ENCODE measurements at regions not wholly inside any gene's neighbourhood (a gene's known extent, or its start where the extent isn't known, plus 50 kb on each side); places are given as distances from the start of the nearest gene placed in this dataset.
"Not testable (repeated sequence)": the region's sequence is repeated elsewhere in the genome, so short reads cannot be mapped to it uniquely, and the experiment has no call there.

DNA sequence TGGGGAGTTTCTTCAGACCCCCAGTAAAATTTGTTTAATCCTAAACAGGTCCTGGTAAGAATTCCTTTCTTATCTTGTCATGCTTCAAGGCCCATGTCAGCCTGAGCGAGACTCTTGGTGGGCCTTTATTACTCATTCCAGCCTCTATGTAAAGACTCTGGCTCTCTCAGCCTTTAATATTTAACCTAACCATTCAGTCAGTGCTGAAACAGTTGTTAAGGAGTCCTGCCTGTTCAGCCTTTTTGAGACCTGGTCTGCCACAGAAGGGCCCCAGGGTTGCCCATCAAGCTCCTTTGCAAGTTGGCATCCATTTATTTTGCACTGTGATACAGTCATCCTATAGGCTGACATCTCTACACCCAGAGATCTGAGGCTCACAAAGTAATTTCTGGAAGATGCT, 107.7 kb upstream of the VANGL1 start:
- DNase-seq (ENCODE audit: low spot score) = no peak

DNA sequence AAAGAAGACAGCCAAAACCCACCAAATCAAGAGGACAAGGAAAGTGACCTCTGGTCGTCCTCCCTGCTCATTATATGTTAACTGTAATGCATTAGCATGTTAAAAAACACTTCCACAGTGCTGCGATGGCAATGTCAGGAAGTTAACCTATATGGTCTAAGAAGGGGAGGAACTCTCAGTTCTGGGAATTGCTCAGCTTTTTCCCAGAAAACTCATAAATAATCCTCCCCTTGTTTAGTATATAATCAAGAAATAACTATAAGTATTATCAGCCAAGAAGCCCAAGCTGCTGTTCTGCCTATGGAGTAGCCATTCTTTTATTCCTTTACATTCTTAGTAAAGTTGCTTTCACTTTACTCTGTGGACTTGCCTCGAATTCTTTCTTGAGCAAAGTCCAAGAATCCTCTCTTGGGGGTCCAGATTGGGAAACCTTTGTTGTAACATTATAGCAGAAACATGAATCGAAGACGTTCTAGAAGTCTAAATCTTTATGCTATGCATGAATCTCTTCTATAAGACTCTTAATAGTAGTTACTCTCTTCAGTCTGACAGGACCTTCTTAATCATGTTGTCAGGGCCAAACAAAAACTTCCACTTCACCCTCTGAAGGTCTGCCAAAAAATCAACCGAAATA, 110.0 kb upstream of the VANGL1 start:
- no peak for DNase-seq (ENCODE audit: low spot score)

DNA sequence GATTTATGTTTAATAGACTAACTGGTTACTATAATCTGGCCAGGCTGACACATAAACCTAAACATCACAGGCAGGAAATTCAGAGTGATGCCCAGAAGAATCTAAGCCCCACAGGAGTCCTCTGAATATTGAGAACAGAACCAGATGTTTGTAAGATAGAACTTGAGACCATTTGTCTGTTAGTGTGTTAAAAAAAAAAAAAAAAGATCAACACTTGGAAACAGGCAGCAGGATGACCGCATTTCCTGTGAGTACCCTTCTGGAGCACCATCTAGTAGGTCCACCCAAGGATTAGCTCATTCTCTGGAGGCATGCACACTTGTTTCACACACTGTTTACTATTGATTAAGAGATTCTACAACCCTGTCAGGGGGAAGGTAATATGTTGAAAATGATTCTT, 111.4 kb upstream of the VANGL1 start:
- DNase-seq (ENCODE audit: low spot score) = no peak

DNA sequence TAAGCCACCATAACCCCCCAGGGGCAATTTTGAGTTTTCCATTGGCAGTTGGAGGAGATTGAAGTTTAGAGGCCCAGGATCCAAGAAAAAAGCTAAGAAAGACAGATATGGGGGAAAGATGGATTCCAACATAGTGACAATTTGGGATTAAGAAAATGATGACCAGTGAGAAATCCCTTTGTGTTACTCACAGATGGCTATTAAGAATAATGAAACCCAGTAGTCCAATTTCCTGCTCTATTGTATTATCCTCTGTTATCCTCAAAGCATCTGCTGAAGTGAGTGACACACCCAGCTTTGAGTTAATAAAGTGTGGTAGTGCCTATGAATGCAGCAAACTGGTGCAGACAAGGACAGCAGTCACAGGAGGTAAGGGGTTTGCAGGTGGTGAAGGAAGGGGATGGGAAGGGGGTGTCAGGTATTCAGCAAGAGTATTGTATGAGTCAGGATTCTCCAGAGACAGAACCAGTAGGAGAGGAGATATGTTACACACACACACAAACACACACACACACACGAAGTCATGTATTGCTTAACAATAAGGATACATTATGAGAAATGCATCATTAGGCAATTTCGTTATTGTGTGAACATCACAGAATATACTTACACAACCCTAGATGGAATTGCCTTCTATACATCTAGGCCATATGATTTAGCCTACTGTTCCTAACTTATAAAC, 112.4 kb upstream of the VANGL1 start:
- no peak for DNase-seq (ENCODE audit: low spot score)

DNA sequence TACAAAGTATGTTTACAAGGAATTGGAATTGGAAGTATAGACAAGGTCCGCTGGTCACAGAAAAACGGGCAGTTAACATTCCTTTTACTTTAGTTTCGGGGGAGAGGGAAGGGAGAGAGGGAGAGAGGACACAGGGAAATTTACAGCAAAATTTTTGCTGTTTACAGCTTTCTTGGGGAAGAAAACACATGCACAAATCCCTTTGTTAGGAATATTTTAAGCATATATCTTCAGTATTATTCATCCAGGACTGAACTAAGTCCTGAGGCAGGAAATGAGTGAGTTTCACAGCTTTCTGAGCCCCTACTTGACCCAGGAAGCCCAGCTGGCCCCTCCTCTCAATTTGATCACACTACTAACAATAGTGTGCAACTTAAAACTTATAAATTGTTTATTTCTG, 113.4 kb upstream of the VANGL1 start:
- DNase-seq (ENCODE audit: low spot score) = not testable (repeated sequence)

DNA sequence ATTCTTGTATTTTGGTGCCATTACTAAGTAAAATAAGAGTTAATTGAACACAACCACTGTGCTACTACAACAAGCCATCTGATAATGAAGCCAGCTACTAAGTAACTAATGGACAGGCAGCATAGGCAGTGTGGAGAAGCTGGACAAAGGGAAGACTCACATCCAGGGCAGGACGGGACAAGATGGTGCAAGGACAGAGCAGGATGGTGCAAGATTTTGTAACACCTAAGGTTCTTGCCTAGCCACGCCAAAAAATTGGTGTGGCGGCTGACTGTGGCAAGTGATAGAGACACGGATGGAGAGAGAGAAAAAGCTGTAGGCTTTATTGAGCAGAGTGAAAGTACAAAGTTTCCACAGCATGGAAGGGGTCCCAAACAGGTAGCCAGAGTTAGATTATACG, 114.0 kb upstream of the VANGL1 start:
- no peak for DNase-seq (ENCODE audit: low spot score)

DNA sequence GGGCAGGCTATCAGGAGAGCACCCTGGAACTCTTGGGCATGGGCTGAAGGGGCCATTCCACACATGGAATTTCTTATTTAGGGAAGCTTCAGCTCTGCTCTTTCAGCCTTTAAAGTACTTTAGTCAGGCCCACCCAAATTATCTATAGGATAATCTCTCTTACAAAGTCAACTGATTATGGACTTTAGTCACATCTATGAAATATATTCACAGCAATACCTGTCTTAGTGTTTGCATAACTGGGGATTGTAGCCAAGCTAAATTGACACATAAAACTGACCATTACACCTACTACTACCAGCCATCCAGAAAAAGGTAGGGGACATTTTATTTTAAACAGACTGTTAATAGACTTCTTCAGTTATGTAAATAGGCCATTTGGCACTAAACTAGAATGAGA, 114.9 kb upstream of the VANGL1 start:
- DNase-seq (ENCODE audit: low spot score) = no peak

DNA sequence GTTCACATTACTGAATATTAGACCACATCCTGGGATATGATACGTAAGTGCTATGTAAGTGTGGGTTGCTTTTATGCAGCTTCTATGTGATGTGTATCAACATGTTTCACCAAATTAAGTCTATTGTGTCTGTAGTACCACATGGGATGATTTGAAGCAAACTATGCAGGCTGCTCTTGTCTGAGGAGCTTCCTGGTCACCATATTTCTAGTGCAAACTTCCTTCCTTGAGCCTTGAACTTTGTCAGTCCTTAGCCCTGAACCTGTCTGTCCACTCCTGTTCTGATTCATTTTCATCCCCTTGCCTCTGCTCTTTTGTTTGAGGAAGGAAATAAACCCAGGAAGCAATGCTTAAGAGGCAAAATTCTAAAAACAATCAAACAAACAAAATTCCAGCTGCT, 117.5 kb upstream of the VANGL1 start:
- no peak for DNase-seq (ENCODE audit: low spot score)

DNA sequence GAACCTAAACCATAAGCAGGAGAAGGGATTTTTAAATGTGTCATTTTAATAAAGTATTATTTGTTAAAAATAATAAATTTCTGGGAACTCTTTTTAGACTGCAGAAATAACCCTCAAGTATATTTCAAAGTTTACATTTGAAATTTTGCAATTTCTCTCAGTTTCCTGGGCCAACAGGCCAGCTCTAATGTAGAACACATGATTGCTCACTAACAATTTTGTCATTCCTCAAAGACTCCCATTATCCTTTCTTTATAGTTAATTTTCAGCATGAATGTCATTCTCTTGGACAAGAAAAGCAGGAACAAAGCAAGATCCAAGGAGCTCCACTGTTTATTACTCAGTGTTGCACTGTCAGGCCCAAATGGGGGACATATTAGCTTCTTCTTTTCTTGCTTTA, 119.4 kb upstream of the VANGL1 start:
- no peak for DNase-seq (ENCODE audit: low spot score)

DNA sequence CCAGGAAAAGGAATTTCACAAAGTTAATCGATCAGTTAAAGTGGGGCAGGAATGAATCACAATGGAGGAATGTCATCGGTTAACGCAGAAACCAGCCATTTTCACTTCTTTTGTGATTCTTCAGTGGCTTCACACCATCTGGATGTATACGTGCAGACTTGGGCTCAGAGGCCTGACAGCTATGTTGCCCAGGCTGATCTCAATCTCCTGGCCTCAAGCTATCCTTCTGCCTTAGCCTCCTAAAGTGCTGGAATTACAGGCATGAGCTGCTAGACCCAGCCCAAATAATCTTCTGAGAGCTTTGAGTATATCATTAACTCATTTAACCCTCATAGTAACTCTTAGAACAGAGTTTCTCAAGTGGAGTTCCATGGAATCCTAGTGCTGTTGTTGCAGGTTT, 126.5 kb upstream of the VANGL1 start:
- no peak for DNase-seq (ENCODE audit: low spot score)

DNA sequence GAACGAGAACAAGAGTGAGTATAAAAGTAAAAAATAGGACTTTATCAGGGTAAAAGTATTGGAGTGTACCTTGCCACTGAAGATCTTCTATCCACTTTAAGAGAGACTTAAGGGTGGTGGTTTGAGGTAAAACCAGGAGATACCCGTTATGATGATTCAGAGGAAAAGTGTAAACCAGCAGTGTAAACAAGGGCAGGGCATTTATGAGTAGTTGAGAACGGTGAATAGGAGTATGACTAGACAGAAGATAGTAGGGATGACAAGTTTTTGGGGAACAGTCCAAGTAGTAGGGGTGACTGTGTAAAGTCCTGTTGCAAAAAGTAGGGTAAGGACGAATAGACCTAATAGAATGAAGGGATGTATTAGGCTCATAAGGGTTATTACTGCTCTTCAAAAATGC, 131.5 kb upstream of the VANGL1 start:
- not testable (repeated sequence) for DNase-seq (ENCODE audit: low spot score)

DNA sequence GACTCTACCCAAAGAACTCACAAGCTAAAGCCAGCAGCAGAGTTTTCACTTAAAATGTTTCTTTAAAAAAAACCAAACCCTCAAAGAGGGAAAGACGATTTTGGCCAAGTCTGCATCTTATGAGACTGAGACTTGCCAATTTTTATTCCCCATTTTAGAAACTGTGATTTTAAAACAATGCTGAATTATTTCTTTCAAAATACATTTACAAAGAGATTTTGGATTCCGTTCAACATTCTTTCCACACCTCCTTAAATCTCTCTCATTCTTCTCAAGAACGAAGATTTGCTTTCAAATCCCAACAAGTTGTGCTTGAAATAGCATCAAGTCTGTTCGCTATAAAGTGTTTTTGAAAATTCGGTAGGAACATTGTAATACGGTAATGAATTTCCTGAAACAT, 133.9 kb upstream of the VANGL1 start:
- no peak for DNase-seq (ENCODE audit: low spot score)

DNA sequence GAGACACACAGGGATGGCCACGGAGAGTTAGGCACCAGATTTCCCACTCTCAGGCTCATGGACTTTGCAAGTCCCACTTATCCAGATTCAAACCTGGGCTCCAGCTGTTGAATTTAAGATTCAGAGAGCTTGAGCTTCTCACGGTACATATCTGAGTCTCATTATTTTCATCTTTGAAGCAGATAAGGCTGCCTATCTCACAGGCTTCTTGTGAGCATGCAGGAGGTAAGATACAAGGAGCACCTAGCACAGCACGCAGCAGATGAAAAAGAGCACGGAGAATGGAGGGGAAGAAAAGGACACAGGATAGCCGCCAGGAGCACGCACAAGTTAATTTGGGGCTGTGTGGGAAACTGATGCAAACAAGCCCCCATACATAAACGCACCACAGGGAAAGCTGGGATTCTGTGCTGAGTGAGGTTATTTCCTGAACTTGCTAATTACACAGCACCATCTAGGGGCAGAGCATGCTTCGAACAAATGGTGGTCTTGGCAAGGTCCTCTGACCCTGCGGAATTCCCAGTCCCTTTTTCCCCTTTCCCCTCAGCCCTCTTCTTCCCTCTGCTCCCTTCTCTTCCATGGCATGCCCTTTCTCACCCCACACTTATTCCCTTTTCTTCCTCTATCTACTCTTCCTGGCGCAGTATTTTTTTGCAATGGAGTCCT, 134.7 kb upstream of the VANGL1 start:
- DNase-seq (ENCODE audit: low spot score) = no peak

DNA sequence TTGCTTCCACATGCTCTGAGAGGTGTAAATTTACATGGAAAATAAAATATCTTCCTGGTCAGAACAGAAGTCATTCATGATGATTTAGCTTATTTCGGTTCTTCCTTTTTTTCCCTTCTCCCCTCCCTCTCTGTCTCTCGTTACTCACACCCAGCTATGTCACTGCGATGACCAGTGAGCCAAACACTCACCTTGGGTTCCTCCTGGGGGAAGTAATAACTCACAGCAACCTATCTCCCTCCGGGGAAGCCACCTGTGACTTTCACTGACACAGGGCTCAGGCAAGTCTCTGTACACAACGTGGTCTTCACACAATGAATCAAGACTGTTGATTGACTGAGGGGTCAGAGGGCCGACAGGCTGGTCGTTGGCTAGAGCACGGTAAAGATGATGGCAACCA, 135.3 kb upstream of the VANGL1 start:
- DNase-seq (ENCODE audit: low spot score) = no peak

DNA sequence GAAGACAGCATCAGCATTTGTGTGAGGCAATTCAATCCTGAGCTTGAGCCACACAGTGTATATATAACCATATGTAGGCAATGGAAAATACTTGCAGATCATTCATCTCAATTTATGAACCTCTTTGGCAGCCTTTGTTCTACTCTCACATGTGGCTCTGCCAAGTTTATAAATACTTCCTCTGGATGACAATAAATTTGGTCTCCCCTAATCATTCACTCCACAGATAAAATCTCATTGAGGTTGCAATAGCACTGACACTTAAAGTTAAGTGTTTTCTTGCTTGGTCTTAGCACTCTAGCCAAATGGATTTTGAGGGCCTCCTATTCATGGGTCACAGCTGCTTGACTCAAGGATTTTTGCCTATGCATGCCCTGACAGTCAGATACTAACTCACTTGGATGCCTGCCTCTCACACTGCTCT, 136.6 kb upstream of the VANGL1 start:
- no peak for DNase-seq (ENCODE audit: low spot score)

DNA sequence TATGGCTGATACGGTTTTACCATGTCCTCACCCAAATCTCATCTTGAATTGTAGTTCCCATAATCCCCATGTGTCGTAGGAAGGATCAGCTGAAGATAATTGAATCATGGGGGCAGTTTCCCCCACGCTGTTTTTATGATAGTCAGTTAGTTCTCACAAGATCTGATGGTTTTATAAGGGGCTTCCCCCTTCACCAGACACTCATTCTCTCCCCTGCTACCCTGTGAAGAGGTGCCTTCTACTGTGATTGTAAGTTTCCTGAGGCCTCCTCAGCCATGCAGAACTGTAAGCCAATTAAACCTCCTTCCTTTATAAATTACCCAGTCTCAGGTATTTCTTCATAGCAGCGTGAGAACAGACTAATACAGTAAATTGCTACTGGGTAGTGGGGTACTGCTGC, 139.6 kb upstream of the VANGL1 start:
- DNase-seq (ENCODE audit: low spot score) = not testable (repeated sequence)

DNA sequence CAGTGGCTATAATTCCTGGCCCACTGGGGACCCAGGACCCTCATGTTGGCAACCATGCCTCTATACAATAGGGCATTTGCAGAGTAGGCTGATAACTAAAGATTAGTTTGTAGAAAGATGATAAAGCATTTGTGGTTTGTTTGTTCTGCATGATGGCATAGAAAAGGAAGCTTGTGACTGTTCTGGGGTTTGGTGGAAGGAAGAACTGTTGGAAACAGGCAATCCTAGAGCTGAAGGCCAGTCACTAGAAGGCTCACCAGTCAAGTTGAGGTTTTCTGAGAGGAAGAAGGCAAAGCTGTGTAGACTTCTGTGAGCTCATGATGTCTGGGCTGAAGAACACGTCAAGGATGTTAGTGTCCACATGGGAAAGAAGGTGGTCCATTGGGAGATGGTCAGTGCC, 140.3 kb upstream of the VANGL1 start:
- DNase-seq (ENCODE audit: low spot score) = no peak

DNA sequence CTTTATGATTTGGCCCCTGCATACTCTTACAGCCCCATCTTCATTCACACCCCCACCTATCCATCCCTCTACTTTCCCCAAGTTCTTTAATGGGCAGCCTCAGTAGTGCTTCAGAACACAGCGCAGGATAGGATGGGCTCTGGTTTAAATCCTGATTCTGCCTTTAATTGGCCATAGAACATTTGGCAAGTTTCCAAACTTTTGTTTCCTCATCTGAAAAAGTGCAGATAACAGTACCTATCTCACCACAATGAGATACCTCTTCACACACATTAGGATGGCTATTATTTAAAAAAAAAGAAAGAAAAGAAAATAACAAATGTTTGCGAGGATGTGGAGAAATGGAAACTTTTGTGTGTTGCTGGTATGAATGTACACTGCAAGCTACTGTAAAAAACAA, 142.5 kb upstream of the VANGL1 start:
- no peak for DNase-seq (ENCODE audit: low spot score)

DNA sequence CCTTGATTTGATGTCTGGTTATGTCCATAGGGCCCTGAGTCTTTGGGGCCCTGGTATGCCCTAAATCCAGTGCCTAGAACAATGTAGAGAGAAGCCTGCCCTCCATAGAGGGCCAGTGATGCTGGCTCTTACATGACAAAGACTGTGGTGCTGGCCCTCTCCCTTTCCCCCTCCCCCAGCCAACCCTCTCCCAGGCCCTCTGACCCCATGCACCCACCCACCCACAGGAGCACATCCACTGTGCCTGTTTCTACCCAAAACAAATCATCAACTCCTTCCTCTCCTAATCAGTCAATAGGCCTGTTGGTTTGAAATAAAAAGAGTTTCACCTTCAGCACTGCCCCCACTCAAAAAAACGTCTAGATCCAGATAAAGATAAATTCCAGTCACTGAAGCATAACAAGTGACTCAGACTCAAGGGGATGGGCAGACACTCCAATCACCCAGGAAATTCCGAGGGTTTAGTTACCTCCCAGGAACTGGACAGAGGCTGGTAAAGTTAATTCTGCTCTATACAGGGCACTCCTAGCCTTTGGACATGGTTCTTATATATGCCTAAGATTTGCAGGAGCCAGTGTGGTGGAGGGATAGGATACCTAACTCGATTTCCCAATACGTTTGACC, 144.8 kb upstream of the VANGL1 start:
- DNase-seq (ENCODE audit: low spot score) = no peak

DNA sequence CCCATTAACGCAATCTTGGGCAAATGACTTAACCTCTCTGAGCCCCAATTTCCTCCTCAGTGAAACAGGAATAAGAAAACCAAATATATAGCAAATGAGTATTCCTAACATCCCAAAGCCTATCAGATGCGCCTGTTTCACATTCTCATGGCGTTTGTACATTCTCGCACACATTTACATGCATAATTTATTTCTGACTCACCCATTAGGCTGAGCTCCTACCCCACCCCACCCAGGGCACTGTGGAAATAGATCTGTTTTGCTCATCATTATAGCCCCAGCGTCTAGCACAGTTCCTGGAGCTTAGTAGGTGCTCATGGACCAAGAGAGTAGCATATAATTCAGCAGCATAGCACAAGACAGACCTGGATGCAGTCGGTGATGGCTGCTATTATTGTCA, 146.1 kb upstream of the VANGL1 start:
- no peak for DNase-seq (ENCODE audit: low spot score)

DNA sequence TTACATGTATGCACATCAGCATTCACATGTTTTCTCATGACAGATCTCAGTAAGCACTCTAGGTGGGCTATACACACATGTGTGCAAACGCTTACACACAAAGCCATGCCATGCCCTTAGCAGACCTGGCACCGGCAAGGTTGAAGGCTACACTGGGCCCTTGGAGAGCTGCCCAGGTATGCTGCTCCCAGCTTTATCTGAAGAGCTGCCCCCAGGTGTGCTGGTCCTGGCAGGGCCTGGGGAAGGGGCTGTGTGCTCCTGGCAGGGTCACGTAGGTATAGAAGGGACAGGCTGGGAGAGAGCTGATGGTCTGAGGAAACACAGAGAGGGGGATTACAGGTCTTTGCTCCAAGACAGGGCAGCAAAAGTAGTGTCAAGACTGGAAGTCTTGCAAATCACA, 146.7 kb upstream of the VANGL1 start:
- no peak for DNase-seq (ENCODE audit: low spot score)

DNA sequence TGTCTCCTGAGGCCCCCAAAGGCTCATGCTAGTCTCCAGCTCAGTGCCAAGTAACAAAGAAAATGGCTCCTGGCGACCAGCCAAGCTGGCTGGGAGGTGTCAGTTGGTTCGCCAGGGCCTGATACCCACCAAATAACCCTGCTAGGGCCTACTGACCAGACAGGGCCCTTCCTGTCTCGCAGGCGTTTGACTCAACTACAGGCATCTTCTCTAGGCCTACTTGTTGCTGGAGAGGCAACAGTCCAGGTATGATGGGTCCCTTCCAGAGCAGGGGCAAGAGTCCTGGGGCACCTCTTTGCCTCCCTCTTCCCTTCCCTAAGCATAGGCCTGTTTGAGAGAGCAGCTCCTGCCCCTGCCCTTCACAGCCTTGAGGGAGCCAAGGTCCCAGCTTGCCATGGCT, 147.9 kb upstream of the VANGL1 start:
- DNase-seq (ENCODE audit: low spot score) = no peak

DNA sequence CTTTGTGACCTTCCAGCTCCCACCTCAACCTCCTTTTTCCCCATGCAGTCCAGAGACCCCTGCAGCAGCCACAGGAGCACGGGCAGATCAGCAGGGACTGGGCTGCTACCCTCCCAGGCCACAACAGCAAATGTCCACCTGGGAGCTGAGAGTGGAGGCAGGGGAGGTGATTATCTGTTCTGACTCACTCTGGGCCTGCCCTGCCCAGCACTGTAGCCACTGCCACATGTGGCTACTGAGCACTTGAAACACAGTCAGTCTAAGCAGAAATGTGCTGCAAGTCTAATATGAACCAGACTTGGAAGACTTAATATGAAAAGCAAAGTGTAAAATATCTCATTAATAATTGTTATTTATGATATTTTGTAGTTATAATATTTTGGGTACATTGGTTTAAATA, 148.9 kb upstream of the VANGL1 start:
- no peak for DNase-seq (ENCODE audit: low spot score)

Data from germinal center (tissue), 1 donor.